Stimulated activated CD8-positive, alpha-beta memory T cell treated with anti-CD3 and anti-CD28 coated beads, Interleukin-4, amount 100 ng/mL, for 1 hour (primary cell): ENCODE measurements at regions not wholly inside any gene's neighbourhood (a gene's known extent, or its start where the extent isn't known, plus 50 kb on each side); places are given as distances from the start of the nearest gene placed in this dataset.

Experiments
- DNase-seq, 2 donors: peaks; one replicate each; pipeline ENCODE4 v3.0.0-alpha.2; 2020; ENCODE audit warnings: low read depth in 2 of 2, low spot score in 1 of 2

DNA sequence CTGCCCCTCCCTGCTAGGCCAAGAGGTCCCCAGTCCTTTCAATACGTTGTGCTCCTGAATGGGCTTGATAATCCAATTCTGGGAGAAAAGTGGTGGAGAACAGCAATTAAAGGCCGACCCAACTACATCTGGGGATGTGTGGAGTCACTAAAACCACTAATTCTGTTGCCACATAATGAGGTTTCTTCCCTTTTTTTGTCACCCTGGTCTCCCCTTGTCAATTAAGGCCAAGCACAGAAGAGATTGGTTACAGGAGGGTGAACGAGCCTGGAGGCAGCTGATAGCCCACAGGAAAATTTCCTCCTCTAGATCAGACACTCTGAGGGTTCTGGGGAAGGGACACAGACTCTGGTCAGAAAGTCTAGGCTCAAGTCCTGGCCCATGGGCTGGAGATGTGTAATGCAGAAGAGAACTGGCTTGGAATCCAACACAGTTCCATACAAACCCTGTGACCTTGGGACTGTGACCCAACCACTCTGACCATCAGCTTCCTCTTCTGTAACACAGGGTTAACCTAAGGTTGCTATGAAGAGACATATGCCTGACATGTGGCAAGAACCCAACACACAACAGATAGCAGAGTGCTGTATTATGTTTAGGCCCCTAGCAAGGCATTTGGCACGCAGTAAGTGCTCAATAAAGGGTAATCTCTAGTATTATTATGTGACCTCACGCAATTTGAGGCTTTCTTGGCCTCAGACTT is 146.4 kb downstream of the CHST1 start:
- DNase-seq, result no peak

DNA sequence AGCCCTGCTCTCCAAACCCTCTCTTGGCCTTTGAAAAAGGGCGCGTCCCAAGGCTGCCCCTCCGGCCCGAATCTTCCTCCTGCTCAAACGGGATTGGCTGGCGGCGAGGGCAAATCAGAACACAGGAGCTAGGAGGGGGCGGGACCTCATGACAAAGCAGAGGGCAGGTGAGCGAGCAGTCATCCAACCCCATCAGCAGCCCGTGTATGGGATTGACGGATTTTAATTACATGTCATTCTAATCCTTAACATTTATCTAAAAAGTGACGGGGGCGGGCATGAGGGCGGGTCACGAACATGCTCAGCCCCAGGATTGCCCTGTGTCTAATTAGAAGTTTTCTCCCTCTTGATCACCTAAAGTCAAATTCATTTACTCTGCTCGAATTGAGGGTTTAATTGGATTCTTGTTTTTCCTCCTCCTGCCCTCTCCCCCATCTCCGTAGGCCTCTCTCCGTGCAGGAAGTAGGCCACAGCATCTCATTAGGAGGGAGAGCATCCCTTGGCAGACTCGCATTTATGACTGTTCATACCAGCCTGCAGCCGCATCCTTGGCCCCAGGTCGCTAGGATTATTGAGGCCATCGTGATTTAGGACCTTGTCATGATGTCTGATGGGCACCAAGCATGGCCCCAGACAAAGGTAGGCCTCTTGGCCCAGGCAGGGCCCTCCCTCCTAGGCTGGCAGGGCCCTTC is 147.1 kb downstream of the CHST1 start:
- DNase-seq, result no peak

GRCh38 chr11:45517171-45517770 is 148.2 kb downstream of the CHST1 start:
- DNase-seq, result no peak

- no peak for DNase-seq
Measured at GRCh38 chr11:45513821-45514340, 151.5 kb downstream of the CHST1 start.

DNA sequence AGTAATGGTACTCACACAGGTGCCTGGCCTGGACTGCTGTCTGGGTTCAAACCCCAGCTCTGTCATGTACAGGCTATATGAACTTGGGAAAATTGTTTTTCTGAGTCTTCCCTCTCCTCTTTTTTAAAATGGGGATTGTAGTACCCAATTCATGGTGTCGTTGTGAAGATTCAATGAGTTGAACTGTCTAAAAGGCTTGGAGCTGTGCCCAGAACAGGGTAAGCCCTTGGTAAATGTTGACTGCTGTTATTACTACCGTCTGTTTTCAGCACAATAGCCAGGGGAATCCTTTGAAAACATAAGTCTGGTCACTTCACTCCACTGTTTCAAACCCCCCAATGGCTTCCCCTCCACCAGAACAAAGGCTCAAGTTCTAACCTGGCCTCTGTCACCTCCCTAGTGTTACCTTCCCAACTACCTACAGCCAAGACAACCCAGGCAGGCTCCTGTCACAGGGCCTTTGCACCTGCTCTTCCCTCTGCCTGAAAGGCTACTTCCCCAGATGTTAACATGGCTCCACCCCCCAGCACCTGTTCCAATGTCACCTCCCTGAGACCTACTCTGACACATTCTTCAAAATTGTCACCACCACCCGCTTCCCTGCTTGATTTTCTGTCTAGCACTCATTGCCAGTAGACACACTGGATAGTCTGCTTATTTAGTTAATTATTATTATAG is 152.8 kb downstream of the CHST1 start:
- DNase-seq, result no peak

DNA sequence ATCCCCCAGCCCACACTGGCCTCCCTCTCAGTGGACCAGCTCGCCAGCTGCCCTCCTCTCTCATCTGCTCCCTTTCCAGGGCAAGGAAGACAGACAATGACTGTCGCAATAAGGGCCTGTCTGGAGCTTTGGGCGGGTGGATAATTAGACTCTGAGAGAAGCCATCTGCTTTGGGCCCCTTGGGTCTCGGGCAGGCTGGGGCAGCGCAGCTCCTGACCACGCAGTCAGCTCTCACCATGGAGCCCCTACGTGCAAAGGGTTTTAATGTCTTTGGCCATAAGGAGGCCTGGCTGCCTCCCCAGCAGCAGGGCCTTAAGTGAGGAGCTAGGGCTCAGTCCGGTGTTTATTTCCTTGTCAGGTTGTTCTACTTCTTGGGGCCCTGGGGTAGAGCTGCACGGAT is 153.9 kb downstream of the CHST1 start:
- no peak for DNase-seq

- DNase-seq, result no peak
Measured at GRCh38 chr11:45507916-45508315, 157.5 kb downstream of the CHST1 start.

DNA sequence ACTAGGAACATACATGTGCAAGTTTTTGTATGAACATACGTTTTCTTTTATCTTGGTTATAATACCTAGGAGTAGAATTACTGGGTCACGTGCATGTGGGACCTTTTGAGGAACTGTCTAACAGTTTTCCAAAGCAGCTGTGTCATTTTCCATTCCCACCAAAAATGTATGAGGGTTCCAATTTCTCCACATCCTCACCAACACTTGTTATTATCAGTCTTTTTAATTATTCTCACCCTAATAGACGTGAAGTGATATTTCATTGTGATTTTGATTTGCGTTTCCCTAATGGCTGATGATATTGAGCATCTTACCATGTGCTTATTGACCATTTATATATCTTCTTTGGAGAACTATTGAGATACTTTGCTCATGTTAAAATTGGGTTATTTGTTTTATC is 162.1 kb downstream of the CHST1 start:
- DNase-seq, result no peak

- no peak for DNase-seq
Measured at GRCh38 chr11:45502226-45502545, 163.2 kb downstream of the CHST1 start.

DNA sequence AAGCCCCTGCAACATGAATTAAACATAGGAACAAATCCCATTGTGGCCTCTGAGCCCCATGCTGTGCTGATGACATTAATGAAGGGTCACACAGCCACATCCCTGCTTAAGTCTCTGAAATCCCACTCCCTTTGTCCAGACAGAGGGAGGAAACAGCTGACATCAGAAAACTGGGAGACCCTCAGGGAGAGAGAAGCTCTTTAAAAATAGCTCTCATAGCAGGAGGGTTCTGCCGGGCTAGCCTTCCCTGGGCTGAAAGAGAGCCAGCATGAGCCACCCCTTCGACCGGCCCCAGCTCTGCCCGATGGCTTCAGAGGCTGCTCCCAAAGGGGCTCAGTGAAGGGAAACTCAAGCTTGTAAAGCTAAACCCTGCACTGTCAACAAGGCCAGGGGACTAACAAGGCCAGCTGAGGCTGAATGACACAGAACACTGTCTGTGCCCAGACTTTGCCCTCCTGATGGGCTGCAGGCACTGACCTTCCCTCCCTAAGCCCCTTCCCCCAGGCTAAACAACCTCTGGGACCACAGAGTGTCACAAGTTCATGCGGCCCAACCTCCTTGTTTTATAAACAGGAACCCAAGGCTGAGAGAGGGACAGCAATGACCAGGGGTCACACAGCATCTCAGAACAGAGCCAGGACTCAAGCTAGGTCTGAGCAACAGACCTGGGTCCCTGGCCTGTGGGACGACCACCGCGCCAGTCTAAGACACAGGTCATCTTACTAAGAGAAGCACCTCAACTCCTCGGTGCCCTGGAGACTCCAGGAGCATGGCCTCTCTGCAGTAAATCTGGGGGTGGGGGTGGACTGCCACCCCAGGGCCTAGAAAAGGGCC is 163.8 kb downstream of the CHST1 start:
- DNase-seq, result no peak

DNA sequence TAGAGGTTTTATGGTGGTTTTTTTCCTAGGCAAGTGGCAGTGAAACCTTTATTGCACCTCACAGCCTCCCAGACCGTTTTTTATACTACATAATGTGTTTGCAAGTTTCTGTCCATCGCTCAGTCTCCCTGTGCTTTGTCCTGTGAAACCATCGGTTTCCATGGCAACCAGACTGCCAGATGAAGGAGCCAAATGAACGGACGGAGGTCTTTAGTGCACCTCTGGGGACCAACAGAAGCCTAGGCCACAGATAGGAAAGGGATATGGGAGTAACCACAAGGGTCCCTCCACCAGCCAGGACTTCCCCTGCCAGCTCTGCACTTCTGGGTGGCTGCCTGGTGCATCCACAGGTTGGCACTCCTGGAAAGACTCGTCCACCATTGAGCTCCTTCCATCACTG is 165.0 kb downstream of the CHST1 start:
- no peak for DNase-seq

GRCh38 chr11:45494738-45495137 is 170.7 kb downstream of the CHST1 start:
- DNase-seq, result no peak

DNA sequence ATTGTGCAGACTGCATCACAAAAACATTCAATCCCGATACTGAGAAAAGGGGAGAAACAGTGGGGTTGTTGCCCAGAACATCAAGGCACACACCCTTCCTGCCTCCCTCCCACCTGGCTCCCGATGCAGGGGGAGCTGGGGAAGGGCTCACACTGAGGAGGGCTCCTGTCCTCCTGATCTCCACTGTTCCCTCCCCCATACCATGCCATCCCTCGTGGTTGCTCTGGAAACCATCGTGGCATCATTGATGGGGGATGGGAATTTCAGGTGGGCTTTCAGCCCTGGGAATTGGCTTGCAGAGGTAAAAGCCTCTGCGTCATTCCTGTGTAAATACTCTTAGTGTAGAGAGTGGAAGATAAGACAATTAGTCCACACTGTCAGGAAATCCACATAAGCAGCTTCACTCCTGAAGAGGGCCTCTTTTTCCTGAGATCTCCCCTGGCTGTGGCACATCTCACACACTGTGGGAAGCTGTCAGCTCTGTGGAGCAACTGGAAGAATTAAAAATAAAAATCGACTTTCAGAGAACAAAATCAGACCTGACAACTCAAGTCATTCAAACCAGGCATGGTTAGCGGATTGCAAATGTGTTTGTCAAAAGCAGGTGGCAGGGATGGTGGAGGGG is 176.0 kb downstream of the CHST1 start:
- DNase-seq, result no peak

DNA sequence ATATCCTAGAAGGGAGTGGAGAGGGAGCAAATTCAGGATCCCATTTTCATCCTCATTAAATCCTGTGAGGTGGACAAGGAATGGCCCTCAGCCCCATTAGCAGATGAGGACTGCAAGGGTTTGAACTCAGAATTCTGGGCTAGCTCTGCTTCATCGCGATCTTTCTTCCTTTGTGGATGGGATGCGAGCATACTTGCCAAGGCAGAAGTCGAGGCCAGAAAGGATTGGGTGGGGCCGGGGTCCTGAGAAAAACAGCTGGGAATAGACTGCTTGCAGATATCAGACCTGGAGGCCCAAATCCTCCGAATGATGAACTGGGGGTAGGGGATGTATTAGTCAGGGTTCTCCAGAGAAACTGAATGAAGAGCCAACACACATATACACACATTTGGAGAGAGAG is 179.0 kb downstream of the CHST1 start:
- DNase-seq, result no peak

DNA sequence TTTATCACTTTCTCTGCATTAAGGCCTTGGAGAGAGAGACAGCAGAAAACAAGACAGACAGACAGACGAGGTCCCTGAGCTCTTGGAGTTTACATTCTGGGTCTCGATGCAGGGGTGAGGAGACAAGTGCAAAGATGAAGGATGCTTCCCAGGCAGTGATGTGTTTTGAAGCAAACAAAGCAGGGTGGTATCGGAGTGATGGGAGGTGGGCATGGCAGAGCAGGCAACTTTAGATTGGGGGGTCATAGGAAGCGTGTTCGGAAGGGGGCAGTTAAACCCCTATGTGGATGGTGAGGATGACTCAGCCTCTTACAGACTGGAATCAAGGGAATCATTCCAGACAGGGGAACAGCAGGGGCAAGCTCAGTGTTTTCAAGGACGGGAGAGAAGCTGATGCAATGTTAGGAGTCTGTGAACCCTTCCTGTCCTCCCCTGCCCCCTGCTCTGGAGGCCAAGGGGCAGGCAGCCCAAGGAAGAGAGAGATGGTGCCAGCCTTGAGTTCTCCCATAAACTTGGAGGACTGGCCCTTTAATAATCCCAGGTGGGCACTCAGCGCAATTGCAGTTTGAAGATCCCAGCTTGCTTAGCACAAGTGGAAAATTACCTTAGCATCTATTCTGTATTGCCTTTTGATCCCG is 180.2 kb downstream of the CHST1 start:
- no peak for DNase-seq

DNA sequence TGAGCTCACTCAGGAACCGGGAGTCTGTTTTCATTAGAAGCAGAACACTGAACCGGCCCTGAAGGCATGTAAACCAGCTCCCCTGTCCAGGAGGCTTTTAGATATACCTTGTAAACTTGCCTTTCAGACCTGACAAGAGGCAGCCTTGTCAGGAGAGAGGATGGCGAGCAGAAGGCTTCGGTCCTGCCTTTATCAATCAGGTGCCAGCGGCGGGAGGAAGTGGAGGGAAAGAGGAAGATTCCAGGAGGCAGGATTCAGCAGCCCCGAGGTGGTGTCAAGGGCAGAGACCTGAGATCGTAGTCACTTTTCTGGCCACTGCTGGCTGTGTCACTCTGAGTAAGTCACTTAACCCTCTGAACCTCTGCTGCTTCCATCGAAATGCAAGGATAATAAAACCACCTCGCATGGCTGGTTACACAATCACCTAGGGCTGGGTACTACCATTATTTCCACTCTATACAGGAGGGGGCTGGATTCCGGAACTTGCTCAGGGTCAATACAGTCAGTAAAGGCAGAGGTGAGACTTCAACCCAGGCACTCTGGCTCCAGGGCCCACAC is 181.0 kb downstream of the CHST1 start:
- DNase-seq, result no peak

DNA sequence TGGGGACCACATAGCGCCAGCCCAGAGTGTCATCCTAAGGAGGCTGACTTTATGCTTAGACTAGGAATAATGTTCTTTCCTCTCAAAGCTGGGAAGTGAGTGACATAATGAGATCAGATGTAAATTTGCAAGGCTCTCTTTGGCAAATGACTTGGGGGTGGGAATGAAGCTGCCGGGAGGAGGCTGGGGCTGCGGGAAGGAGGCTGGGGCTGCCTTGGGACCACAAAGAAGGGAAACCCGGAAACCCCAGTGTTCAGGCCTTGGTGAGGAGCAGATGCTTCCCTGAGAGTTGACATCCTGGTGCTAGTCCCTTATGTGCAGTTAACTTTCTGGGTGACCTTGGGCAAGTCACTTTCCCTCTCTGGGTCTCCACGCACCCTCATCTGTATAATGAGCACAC is 182.0 kb downstream of the CHST1 start:
- no peak for DNase-seq

DNA sequence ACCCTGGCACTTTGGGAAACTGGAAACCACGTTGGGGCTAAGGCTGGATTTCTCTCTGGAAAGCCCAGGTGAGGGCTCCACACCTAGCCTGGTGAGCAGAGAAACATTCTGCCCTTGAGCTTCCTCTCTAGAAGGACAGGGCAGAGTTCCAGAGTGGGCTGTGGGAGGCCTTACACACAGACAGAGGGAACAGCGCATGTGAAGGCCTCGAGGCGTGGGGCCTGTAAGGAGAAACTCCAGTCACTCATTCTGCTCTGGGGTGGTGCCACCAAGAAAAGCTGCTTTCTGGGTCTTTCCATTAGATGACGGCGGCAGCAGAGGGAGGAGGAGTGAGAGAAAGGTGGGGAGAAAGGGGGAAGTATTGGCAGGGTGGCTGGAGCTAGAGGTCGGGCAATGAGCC is 183.1 kb downstream of the CHST1 start:
- DNase-seq, result no peak

- DNase-seq, result no peak
Measured at GRCh38 chr11:45481026-45481425, 184.4 kb downstream of the CHST1 start.

DNA sequence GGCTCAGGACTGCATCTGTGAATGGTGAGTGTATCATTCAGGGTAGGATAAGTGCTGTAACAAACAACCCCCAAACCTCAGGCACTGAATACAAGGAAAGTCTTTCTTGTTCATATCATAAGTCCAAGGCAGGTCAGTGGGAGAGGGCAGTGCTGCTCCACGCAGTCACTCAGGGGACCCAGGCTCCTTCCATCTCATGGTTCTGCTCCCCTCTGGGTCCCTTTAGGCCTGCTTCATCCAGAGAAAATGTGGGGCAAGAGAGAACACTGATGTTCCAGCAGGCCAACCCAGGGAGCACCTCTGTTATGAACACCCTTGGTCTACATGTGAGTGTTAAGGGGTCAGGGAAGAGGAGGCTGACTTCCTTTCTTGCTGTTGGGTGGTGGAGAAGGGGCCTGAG is 187.8 kb downstream of the CHST1 start:
- no peak for DNase-seq
